HG03025 (cell line): ENCODE measurements at regions not wholly inside any gene's neighbourhood (a gene's known extent, or its start where the extent isn't known, plus 50 kb on each side); places are given as distances from the start of the nearest gene placed in this dataset.

Experiments used
- ATAC-seq: cut with Tn5 transposase; IDR thresholded peaks from one replicate; pipeline ENCODE4 v1.9.1; 2021; ENCODE audit warnings: mild to moderate bottlenecking, moderate library complexity; ENCODE audit not compliant: unreplicated experiment, low FRiP score

DNA sequence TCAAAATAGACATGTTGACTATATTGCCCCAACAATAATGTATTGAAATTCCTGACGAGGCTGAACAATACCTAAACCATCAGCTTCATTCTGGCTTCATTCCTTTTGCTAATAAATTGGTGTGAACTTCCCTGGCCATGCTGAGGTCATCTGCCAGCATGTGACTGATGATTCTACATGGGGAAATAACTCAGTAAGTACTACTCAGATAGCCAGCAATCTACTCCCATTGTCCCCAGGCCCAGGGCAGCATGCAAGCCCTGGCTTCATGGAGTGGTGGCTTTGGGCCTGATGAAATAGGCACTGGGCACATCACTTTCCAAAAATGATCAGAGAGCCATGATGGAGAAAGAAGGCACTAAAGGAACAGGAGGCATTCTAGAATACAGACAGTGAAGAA is 468.5 kb upstream of the PIK3C3 start:
- ATAC-seq = no peak

DNA sequence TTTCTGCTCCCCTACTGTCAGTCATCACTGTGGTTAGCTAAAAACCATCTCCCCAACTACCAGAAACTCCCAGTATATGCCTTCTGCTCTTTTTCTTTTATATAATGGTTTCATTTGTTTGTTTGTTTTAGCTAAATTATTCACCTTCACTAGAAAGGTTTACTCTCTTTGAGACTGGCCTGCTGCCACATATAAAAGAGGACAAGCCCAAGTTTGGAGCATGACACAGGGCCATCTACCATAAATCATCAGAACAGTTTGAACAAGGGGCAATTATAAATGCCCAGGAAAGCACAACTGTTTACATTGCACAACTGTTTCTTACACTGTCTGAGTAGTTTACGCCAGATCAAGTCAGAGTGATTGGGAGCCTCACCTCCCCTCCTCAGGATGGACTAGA is 471.0 kb upstream of the PIK3C3 start:
- ATAC-seq = no peak

DNA sequence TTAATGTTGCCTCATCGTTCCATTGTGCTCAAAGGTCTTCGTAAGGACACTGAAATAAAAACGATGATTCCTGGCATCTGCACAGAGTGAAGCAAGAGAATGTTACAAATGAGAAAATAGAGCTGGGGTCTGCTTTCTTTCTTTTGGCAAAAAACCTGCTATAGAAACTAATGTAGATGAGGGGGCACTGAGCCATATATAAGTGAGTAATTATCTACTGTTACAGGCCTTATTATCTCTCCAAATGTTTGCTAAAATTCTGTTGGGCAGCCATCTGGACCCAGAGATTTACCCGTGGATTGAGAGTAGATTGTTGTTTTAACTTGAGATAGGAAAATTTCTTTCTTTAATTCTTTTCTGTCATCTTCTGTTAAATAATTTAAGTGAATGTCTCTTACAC is 472.5 kb upstream of the PIK3C3 start:
- no peak for ATAC-seq

DNA sequence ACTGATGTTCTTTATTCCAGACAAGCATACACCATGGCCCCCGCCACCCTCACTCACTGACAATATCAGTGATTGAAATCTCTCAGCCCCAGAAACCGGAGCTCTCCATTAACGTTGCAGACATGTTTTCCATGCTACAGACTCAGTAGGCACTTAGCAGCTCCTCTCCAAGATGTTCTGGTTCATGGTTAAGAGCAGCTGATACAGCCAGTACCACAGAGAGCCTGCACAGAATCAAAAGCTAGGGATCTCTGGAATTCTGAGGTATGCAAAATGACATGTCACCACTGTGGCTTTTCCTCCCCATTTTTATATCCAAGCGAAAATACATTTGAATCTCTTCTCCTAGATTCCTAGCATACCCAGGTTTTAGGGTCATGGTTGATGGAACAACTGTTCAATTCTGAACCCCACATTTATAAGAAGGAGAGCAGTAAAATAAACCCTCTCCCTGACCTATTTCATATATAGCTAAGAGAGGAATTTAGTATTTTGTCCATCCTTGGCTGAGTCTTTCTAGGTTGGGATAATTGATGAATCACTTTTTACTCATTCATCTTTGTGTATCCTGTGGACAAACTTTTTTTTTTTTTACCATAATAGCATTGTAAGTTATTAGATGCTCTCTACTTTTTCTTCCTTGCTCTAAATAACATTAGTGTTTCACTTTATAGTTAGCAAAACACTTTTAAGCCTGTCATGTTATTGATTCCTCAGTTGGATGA is 488.4 kb upstream of the PIK3C3 start:
- ATAC-seq = no peak

DNA sequence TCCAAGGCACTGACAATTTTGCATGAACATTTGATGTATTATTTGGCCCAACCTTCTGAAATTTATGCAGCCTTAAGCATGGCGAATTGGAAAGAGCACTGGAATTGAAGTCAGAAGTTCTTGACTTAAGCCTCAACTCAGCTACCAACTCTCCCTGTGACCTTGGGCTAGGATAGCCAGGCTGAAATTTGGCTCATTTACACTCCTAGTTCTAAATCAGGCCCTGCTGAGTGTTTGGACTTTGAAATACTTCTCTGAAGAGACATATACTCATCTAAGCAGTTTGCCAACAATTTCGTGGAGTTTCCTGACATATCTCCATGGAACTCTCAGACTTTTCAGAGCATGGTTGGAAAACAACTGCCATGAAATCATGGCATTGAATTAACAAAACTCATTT is 489.6 kb upstream of the PIK3C3 start:
- ATAC-seq = no peak

DNA sequence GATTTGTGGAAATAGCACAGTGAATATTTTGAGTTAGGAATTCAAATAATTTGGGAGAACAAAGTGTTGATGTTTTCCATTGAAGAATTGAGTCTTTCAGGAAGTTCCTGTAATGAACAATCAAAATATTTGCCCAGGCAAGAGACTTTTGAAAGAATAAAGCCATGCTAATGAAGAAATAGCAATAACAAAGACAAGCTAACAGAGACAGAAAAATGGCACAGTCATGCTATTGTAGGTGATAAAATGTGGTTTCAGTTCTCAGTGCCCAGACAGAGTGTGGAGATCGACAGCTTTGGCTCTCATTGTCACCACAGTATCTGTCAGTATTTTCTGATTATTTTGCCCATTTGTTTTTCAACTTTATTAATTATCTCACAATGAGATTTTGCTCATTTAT is 490.8 kb upstream of the PIK3C3 start:
- ATAC-seq = no peak

DNA sequence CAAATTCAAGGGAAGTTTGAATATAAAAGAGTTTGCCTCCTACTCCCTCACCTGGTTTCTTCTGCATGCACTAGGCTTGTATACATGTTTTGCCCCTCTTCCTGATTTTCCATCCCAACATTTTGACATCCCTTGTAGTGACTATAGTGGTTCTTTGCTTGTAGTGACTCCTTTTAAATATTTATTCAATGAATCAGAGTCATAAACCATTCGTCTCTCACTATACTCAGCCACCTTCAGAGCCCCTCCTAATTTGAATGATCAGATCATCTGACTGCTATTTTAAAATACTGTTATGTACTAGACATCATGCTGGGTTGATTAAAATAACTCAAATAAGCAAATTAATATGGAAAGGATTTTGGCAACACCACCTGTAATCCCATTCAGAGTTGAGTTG is 492.1 kb upstream of the PIK3C3 start:
- ATAC-seq = no peak

DNA sequence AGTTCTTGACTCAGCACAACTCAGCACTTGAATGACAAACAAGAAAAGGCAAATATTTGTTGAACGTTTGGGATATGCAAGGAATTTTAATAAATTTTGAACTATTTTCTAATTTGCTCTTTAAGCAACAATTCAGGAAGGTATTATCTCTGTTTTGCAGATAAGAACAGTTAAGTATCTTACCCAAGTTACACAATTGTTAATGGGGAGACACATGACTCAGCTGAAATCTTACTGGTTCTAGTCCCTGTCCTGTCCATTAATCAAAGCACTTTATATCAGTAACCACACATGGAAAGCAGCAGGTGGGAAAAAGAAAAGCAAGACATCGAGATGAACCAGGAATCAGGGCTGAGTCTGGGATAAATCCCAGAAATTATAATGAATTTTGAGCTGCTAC is 493.9 kb upstream of the PIK3C3 start:
- no peak for ATAC-seq

DNA sequence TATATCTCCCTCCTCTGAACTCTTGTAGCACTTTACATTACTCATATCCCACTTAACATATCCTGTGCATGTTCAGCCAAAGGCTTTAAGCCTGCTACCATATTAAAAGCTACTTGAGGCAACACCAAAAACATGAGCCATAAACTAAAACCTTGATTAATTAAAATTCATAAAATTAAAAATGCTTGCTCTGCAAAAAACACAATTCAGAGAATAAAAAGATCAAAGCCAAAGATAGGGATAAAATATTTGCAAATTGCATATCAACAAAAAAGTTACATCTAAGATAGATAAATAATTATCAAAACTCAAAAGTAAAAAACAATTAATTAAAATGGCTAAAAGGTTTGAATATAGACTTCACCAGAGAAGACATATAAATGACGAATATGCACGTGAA is 495.4 kb upstream of the PIK3C3 start:
- ATAC-seq = no peak

DNA sequence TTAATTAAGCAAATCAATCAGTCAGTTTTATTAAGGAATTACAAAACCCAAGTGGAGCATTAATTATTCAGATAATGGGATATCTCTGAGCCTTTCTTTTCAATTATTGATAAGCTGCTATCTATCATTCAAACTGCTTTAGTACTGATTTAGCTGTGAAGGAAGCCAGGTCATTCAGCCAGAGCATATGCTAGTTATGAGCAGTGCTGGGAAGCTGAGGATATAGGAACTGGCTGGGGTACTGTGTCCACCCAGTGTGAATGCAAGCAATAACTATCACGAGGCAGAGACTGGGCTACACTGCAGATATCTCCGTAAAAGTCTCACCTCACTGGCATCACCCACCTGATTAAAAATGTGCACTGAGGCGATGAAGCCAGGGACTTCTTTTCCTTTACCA is 496.7 kb upstream of the PIK3C3 start:
- no peak for ATAC-seq

DNA sequence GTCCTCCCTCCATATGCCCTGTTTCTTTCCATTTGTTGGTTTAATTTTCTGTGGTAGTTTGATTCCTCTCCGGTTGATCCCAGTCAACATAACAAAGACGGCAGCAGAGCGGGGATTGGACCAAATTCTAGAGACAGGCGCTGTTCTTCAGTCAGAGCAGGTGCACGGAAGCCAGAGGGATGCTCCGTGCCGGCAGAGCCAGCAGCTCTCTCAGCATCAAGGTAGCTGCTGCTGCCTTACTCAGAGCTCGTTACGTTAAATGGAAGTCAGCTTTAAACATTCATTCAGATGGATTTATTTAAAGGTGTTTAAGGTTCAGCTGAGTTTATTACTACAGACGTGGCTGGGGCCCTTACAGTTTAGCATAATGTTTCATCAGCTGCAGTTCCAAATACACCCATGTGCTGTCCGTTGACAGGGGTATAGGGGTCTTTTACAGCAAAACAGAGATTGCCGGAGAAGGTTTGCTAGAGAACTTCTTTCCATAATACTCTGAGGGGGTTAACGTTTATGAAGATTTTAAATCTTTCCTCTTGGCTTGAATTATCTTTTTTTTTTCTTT is 497.2 kb upstream of the PIK3C3 start:
- no peak for ATAC-seq

DNA sequence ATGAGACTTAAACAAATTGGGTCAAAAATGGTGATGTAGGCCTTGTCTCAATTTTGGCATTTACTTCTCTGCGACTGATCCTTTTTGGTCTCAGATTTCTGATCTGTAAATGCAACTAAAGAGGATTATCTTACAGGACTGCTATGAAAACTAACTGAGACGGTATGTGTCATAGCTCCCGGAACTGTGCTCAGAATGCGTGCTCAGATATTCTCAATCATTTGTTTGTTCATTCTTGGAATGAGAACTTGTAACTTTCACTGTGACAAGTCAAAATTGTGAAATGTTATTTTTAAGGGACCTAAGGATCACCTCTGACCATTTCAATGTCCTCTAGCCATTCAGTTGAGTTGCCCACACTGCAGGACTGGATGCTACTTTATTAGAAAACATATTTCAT is 498.2 kb upstream of the PIK3C3 start:
- no peak for ATAC-seq

DNA sequence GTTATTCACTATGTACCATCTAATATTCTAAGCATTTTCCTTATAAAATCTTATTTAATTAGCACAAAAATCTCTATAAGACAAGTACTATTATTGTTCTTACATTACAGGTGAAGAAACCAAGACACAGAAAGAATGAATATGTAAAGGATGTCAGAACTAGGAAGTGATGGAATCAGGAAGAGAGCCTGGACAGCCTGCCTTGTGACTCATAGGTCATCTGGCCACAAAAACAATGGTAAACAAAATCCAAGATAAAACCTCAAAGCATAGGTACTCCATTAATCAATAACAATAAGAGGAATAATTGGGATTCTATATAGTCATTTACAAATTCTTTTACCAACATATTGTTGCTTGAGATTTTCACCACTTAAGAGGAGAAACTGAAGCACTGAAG is 505.4 kb upstream of the PIK3C3 start:
- no peak for ATAC-seq

DNA sequence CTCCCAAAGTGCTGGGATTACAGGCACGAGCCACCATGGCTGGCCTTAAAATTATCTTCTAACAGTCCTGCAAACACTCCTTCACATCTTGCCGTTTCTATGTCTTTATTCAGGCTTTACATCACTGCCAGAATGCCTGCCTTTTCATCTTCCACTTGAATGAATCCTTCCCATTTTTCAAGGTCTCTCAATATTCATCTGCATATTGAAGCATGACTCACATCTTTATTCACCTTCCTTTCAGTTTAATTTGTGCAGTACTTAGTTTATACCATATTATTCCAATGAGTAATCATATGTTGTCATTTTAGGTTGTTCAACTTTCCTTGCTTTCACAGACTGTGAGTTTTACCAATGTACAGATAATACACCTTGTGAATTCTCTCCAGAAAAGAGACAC is 510.1 kb upstream of the PIK3C3 start:
- ATAC-seq = no peak

DNA sequence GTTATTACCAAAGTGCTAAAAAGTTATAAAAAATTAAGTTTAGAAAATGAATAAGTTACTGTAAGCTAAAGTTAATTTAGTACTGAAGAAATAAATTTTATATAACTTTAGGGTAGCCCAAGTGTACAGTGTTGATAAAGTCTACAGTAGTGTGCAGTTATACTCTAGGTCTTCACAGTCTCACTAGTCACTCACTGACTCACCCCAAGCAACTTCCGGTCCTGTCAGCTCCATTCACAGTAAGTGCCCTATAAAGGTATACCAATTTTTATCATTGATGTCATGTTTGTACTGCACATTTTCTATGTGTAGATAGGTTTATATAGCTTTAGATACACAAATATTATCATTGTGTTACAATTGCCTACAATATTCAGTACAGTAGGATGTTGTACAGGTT is 518.3 kb upstream of the PIK3C3 start:
- no peak for ATAC-seq

DNA sequence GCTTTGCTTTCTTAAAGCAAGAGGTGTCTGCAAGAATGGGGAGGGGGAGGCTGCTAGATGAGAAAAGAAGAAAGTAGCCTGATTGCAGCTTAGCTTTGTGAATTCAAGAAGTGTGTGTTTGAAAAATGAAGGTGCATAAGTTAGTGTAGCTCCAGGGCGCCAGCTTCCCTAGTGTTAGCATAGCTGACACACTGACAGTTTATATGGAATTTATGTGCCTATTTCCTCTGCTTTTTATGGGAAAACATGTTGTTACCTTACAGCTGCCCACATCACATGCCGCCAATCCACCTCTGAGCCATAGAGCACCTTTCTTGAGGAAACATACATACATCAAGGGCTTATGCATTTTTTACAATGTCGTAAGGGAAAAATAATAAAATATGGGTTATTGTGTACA is 536.4 kb upstream of the PIK3C3 start:
- ATAC-seq = no peak

DNA sequence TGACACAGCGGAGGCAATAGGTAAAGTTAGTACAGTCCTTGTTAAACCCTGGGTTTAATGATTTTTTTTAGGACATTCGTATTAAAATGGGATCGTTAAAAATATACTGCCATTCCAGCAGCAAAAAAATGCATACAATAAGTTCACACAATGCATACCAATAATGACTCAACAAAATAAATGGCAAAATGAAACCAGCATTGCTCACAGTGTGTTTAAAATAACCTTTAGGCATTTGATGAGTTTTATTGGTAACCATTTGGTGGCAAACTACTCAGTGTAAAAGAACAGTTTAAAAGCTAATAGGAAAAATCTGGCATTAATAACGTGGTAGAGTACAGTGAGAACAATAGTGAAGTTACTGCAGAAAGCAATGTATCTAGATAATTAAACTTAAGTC is 539.0 kb upstream of the PIK3C3 start:
- no peak for ATAC-seq

DNA sequence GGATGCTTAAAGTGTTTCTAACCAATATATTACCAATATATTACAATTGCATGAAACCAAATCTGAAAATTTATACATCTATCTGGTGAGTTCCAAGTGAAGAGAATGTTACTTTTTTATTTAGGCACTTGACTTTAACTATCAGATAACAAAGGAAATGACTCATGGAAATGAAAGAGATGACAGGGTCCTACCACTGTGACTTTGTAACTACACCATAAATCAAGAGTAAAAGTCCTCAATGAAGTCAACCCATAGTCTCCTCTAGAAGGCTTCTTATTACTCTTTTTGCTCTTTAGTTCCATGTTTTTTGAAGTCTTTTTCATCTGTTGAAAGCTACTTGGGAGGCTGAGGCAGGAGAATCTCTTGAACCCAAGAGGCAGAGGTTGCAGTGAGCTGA is 545.0 kb upstream of the PIK3C3 start:
- no peak for ATAC-seq

DNA sequence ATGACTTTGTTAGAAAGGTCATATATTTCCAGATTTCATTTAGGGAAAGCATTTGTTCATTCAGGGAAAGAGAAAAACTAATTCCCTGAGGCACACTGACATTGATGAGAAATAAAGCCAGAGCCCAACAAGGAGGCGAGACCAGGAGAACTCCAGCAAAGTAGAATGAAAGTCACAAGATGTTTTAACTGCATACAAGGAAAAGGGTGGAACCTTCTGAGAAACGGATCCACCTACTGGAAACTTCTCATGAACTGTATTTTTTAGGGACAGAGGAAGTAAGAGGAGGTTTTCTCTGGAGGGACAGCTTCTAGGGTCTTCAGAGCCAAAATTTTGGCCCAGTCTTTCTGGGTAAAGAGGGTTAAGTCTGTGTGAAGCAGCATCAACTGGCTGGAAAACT is 548.2 kb upstream of the PIK3C3 start:
- ATAC-seq = no peak

DNA sequence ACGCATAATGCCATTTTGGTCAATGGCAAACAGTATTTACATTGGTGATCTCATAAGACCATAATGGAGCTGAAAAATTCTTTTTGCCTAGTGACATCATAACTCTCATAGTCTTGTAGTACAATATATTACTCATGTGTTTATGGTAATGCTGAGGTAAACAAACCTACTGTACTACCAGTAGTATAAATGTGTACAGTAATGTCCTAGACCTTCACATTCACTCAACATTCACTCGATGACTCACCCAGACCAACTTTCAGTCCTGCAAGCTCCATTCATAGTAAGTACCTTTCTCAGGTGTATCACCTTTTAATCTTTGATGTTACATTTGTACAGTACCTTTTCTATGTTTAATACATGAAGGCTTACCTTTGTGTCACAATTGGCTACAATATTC is 558.2 kb upstream of the PIK3C3 start:
- ATAC-seq = no peak

DNA sequence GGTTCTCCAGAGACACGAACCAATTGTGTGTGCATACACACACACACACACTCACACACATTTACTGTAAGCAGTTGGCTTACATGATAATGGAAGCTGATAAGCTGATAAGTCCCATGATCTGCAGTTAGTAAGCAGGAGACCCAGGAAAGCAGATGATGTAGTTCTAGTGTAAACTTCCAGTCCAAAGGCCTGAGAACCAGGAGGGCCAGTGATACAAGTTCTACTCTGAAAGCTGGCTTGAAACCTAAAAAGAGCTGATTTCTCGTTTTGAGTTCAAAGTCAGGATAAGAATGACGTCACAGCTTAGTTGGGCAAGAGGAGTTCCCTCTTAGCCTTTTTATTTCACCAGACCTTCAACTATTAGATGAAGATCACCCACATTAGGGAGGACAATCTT is 558.8 kb upstream of the PIK3C3 start:
- ATAC-seq = no peak

DNA sequence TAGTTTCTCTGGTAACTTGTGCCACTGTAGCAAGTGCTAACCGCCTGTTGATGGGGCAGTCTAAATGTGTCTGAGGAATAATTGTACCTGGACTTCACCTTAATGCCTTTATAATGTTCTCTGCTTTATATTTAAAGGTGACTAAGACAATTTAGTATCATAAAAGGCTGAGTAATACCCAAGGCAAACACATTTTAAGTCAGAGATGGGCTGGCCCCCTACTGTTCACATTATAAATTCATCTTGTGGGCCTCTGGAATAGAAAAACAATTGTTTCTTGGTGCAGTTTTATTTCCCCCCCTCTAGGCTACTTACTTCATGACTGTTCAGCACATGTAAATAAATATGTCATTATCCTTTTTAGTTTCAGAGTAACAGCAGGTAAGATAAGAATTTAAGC is 559.3 kb upstream of the PIK3C3 start:
- ATAC-seq = no peak
